ENCODE measurements at regions not wholly inside any gene's neighbourhood (a gene's known extent, or its start where the extent isn't known, plus 50 kb on each side); places are given as distances from the start of the nearest gene placed in this dataset.
"Not testable (repeated sequence)": the region's sequence is repeated elsewhere in the genome, so short reads cannot be mapped to it uniquely, and the experiment has no call there.

- no peaks in the 10 kb centered on the region for H3K27me3 ChIP-seq (ENCODE audit: control insufficient read depth, insufficient read depth, low read length)
These were observed 365.4 kb downstream of the AEBP2 start for GRCh38 chr12:19804737-19805136.

GRCh38 chr12:19808371-19808770, 369.1 kb downstream of the AEBP2 start:
- Histone ChIP-seq H3K36me3 (replicated peaks; ENCODE audit: control insufficient read depth, insufficient read depth, low read length) (no peaks in the 10 kb centered on the region), H3K4me3 (ENCODE audit: insufficient read depth, low read depth, low read length) (no peak overlapping the region), H3K27me3 (ENCODE audit: control insufficient read depth, insufficient read depth, low read length) (no peaks in the 10 kb centered on the region)
- DNase-seq: no peak

More at GRCh38 chr12:19804737-19805136, 365.4 kb downstream of the AEBP2 start:
- Histone ChIP-seq H3K4me3 (ENCODE audit: insufficient read depth, low read depth, low read length) (no peak overlapping the region), H3K36me3 (replicated peaks; ENCODE audit: control insufficient read depth, insufficient read depth, low read length) (no peaks in the 10 kb centered on the region)
- no peak for DNase-seq

GRCh38 chr12:19810213-19810612, 370.9 kb downstream of the AEBP2 start:
- H3K36me3 ChIP-seq (replicated peaks; ENCODE audit: control insufficient read depth, insufficient read depth, low read length): no peaks in the 10 kb centered on the region
- H3K4me3 ChIP-seq (ENCODE audit: insufficient read depth, low read depth, low read length): no peak overlapping the region

GRCh38 chr12:19811922-19812321, 372.6 kb downstream of the AEBP2 start:
- H3K36me3 ChIP-seq (replicated peaks; ENCODE audit: control insufficient read depth, insufficient read depth, low read length): no peaks in the 10 kb centered on the region
- H3K4me3 ChIP-seq (ENCODE audit: insufficient read depth, low read depth, low read length): no peak overlapping the region
- no peaks in the 10 kb centered on the region for H3K27me3 ChIP-seq (ENCODE audit: control insufficient read depth, insufficient read depth, low read length)
- DNase-seq: no peak

More at GRCh38 chr12:19810213-19810612, 370.9 kb downstream of the AEBP2 start:
- DNase-seq: no peak
- no peaks in the 10 kb centered on the region for H3K27me3 ChIP-seq (ENCODE audit: control insufficient read depth, insufficient read depth, low read length)

GRCh38 chr12:19819231-19819630, 379.9 kb downstream of the AEBP2 start:
- H3K27me3 ChIP-seq (ENCODE audit: control insufficient read depth, insufficient read depth, low read length): no peaks in the 10 kb centered on the region
- no peak overlapping the region for H3K4me3 ChIP-seq (ENCODE audit: insufficient read depth, low read depth, low read length)
- H3K36me3 ChIP-seq (replicated peaks; ENCODE audit: control insufficient read depth, insufficient read depth, low read length): no peaks in the 10 kb centered on the region
- no peak for DNase-seq

GRCh38 chr12:19822476-19822875, 383.2 kb downstream of the AEBP2 start:
- no peak for DNase-seq

GRCh38 chr12:19823326-19823725, 384.0 kb downstream of the AEBP2 start:
- not testable (repeated sequence) for H3K4me3 ChIP-seq (ENCODE audit: insufficient read depth, low read depth, low read length); H3K36me3 ChIP-seq (replicated peaks; ENCODE audit: control insufficient read depth, insufficient read depth, low read length); DNase-seq; H3K27me3 ChIP-seq (ENCODE audit: control insufficient read depth, insufficient read depth, low read length)

More at GRCh38 chr12:19822476-19822875, 383.2 kb downstream of the AEBP2 start:
- no peaks in the 10 kb centered on the region for H3K36me3 ChIP-seq (replicated peaks; ENCODE audit: control insufficient read depth, insufficient read depth, low read length)
- no peaks in the 10 kb centered on the region for H3K27me3 ChIP-seq (ENCODE audit: control insufficient read depth, insufficient read depth, low read length)
- no peak overlapping the region for H3K4me3 ChIP-seq (ENCODE audit: insufficient read depth, low read depth, low read length)

- H3K4me3 ChIP-seq (ENCODE audit: insufficient read depth, low read depth, low read length): no peak overlapping the region
- no peaks in the 10 kb centered on the region for H3K36me3 ChIP-seq (replicated peaks; ENCODE audit: control insufficient read depth, insufficient read depth, low read length)
These were observed 387.8 kb downstream of the AEBP2 start for GRCh38 chr12:19826980-19827550.

GRCh38 chr12:19829100-19829853, 390.0 kb downstream of the AEBP2 start:
- H3K27me3 ChIP-seq (ENCODE audit: control insufficient read depth, insufficient read depth, low read length): no peaks in the 10 kb centered on the region
- H3K4me3 ChIP-seq (ENCODE audit: insufficient read depth, low read depth, low read length): no peak overlapping the region
- no peak for DNase-seq
- H3K36me3 ChIP-seq (replicated peaks; ENCODE audit: control insufficient read depth, insufficient read depth, low read length): no peaks in the 10 kb centered on the region

More at GRCh38 chr12:19826980-19827550, 387.8 kb downstream of the AEBP2 start:
- no peak for DNase-seq
- no peaks in the 10 kb centered on the region for H3K27me3 ChIP-seq (ENCODE audit: control insufficient read depth, insufficient read depth, low read length)

- no peak for DNase-seq
- Histone ChIP-seq H3K4me3 (ENCODE audit: insufficient read depth, low read depth, low read length) (no peak overlapping the region), H3K36me3 (replicated peaks; ENCODE audit: control insufficient read depth, insufficient read depth, low read length) (no peaks in the 10 kb centered on the region), H3K27me3 (ENCODE audit: control insufficient read depth, insufficient read depth, low read length) (no peaks in the 10 kb centered on the region)
These were observed 391.2 kb downstream of the AEBP2 start for GRCh38 chr12:19830446-19830845.

GRCh38 chr12:19833775-19834501, 394.6 kb downstream of the AEBP2 start:
- no peak for DNase-seq

GRCh38 chr12:19834592-19834991, 395.3 kb downstream of the AEBP2 start:
- H3K4me3 ChIP-seq (ENCODE audit: insufficient read depth, low read depth, low read length): no peak overlapping the region
- no peaks in the 10 kb centered on the region for H3K36me3 ChIP-seq (replicated peaks; ENCODE audit: control insufficient read depth, insufficient read depth, low read length)
- no peak for DNase-seq
- no peaks in the 10 kb centered on the region for H3K27me3 ChIP-seq (ENCODE audit: control insufficient read depth, insufficient read depth, low read length)

More at GRCh38 chr12:19833775-19834501, 394.6 kb downstream of the AEBP2 start:
- Histone ChIP-seq H3K27me3 (ENCODE audit: control insufficient read depth, insufficient read depth, low read length) (no peaks in the 10 kb centered on the region), H3K4me3 (ENCODE audit: insufficient read depth, low read depth, low read length) (no peak overlapping the region), H3K36me3 (replicated peaks; ENCODE audit: control insufficient read depth, insufficient read depth, low read length) (no peaks in the 10 kb centered on the region)

- H3K4me3 ChIP-seq (ENCODE audit: insufficient read depth, low read depth, low read length): no peak overlapping the region
- no peaks in the 10 kb centered on the region for H3K27me3 ChIP-seq (ENCODE audit: control insufficient read depth, insufficient read depth, low read length)
- no peaks in the 10 kb centered on the region for H3K36me3 ChIP-seq (replicated peaks; ENCODE audit: control insufficient read depth, insufficient read depth, low read length)
- no peak for DNase-seq
These were observed 396.8 kb downstream of the AEBP2 start for GRCh38 chr12:19836056-19836455.

GRCh38 chr12:19836456-19836855, 397.2 kb downstream of the AEBP2 start:
- no peak for DNase-seq
- H3K36me3 ChIP-seq (replicated peaks; ENCODE audit: control insufficient read depth, insufficient read depth, low read length): no peaks in the 10 kb centered on the region
- no peaks in the 10 kb centered on the region for H3K27me3 ChIP-seq (ENCODE audit: control insufficient read depth, insufficient read depth, low read length)
- H3K4me3 ChIP-seq (ENCODE audit: insufficient read depth, low read depth, low read length): no peak overlapping the region

GRCh38 chr12:19837543-19837942, 398.3 kb downstream of the AEBP2 start:
- Histone ChIP-seq H3K36me3 (replicated peaks; ENCODE audit: control insufficient read depth, insufficient read depth, low read length) (no peaks in the 10 kb centered on the region), H3K27me3 (ENCODE audit: control insufficient read depth, insufficient read depth, low read length) (no peaks in the 10 kb centered on the region), H3K4me3 (ENCODE audit: insufficient read depth, low read depth, low read length) (no peak overlapping the region)
- DNase-seq: no peak
